ENCODE measurements at regions not wholly inside any gene's neighbourhood (a gene's known extent, or its start where the extent isn't known, plus 50 kb on each side); places are given as distances from the start of the nearest gene placed in this dataset.

DNA sequence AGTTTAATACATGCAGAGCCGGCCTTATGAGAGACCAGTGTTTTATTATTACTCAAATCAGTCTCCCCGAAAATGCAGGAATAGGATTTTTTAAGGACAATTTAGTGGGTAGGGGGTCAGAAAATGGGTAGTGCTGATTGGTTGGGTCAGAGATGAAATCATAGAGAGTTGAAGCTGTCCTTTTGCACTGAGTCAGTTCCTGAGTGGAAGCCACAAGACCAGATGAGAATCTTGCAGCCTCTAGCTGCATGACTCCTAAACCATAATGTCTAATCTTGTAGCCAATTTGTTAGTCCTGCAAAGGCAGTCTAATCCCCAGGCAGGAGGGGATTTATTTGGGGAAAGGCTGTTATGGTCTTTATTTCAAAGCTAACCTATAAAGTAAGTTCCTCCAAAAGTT, 1163.9 kb downstream of the DIAPH3 start (continued):
- TF ChIP-seq, protein P1, sequence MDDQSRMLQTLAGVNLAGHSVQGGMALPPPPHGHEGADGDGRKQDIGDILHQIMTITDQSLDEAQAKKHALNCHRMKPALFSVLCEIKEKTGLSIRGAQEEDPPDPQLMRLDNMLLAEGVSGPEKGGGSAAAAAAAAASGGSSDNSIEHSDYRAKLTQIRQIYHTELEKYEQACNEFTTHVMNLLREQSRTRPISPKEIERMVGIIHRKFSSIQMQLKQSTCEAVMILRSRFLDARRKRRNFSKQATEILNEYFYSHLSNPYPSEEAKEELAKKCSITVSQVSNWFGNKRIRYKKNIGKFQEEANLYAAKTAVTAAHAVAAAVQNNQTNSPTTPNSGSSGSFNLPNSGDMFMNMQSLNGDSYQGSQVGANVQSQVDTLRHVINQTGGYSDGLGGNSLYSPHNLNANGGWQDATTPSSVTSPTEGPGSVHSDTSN (IDR thresholded peaks at IDR 0.05) = no peak
- TF ChIP-seq RXRA (IDR thresholded peaks at IDR 0.05; ENCODE audit: borderline replicate concordance, low read depth) (no peak), FOSL2 (IDR thresholded peaks at IDR 0.05; ENCODE audit: borderline replicate concordance, low read depth) (no peak)

DNA sequence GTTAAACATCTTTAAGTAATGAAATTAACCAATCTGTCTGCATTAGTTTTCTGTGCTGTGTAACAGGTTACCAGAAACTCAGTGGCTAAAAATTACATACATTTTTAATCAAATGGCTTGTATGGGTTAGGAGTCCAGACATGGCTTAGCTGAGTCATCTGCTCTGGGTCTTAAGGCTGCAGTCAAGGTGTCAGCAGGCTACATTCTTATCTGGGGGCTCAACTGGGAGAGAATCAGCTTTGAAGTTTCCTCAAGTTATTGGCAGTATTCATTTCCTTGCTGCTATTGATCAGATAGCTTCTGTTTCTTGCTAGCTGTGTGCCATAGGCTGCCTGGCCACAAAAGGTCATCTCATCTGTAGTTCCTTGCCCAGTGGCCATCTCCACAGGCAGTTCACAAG, 1163.0 kb downstream of the DIAPH3 start:
- TF ChIP-seq RFX5 (IDR thresholded peaks at IDR 0.05; ENCODE audit: low read length) = no peak
- TF ChIP-seq TEAD4 (IDR thresholded peaks at IDR 0.05; ENCODE audit: borderline replicate concordance, insufficient read depth) = no peak
- no peak for TF ChIP-seq RAD21 (IDR thresholded peaks at IDR 0.05; ENCODE audit: low read length)
- no peak for TF ChIP-seq POLR2AphosphoS5 (IDR thresholded peaks at IDR 0.05; ENCODE audit: low read depth, low read length)
- TF ChIP-seq, protein P2, sequence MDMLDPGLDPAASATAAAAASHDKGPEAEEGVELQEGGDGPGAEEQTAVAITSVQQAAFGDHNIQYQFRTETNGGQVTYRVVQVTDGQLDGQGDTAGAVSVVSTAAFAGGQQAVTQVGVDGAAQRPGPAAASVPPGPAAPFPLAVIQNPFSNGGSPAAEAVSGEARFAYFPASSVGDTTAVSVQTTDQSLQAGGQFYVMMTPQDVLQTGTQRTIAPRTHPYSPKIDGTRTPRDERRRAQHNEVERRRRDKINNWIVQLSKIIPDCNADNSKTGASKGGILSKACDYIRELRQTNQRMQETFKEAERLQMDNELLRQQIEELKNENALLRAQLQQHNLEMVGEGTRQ (IDR thresholded peaks at IDR 0.05; ENCODE audit: borderline replicate concordance, low read depth, low read length) = no peak
- TF ChIP-seq, protein P3, sequence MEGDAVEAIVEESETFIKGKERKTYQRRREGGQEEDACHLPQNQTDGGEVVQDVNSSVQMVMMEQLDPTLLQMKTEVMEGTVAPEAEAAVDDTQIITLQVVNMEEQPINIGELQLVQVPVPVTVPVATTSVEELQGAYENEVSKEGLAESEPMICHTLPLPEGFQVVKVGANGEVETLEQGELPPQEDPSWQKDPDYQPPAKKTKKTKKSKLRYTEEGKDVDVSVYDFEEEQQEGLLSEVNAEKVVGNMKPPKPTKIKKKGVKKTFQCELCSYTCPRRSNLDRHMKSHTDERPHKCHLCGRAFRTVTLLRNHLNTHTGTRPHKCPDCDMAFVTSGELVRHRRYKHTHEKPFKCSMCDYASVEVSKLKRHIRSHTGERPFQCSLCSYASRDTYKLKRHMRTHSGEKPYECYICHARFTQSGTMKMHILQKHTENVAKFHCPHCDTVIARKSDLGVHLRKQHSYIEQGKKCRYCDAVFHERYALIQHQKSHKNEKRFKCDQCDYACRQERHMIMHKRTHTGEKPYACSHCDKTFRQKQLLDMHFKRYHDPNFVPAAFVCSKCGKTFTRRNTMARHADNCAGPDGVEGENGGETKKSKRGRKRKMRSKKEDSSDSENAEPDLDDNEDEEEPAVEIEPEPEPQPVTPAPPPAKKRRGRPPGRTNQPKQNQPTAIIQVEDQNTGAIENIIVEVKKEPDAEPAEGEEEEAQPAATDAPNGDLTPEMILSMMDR (IDR thresholded peaks at IDR 0.05) = no peak
- H3F3A ChIP-seq (replicated peaks; ENCODE audit: insufficient read depth) = no peaks in the 10 kb centered on the region
- no peaks in the 10 kb centered on the region for H3K9me3 ChIP-seq
- no peak for DNase-seq
- no peaks in the 10 kb centered on the region for H3K36me3 ChIP-seq (replicated peaks in 1 of 2; ENCODE audit: control insufficient read depth in 1 of 2, insufficient read depth in 2 of 2, low read length in 1 of 2)
- peak overlapping the region in 1 of 2 experiments; percentile 39; a peak in 2 of 4 replicates for H3K27ac ChIP-seq (ENCODE audit: low read depth in 2 of 2, low read length in 1 of 2)
- CTCF ChIA-PET = no interaction called here
- H3K27me3 ChIP-seq (ENCODE audit: insufficient read depth) = no peaks in the 10 kb centered on the region
- no peak overlapping the region for H3K9ac ChIP-seq
- no peak overlapping the region for H2AFZ ChIP-seq (ENCODE audit: low read depth)
- no peaks in the 10 kb centered on the region for H3K9me2 ChIP-seq
- H3K79me2 ChIP-seq (ENCODE audit: insufficient read depth) = no peaks in the 10 kb centered on the region
- no peak overlapping the region for H3K4me3 ChIP-seq (ENCODE audit: low read depth in 2 of 2, low read length in 1 of 2)
- POLR2A ChIA-PET = no interaction called here
- H3K4me1 ChIP-seq (ENCODE audit: control insufficient read depth in 1 of 2, insufficient read depth in 2 of 2, low read depth in 1 of 2, low read length in 1 of 2) = peaks cover 0 to 4% of the 10 kb centered on the region in 2 experiments; a peak in 1 of 4 replicates
- H4K20me1 ChIP-seq (ENCODE audit: insufficient read depth) = no peaks in the 10 kb centered on the region
- no peak overlapping the region for H3K4me2 ChIP-seq

DNA sequence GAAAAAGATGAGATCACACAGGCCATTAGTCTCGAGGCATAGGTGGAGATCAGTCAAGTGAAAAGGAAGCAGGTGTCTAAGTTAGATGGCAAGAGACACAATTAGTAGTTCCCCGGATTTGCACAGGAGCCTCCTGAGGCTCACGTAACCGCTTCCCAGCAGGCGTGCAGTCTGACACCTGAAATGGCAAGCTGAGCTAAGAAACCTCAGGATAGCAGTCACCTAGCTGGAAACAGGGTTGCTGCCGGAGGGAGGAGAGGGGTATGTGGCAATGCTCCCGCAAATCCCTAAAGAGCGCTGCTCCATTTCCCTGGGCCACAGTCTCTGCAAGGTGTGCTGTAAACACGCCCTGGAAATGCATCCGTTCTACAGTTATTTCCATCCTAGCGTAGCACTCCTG, 1151.0 kb downstream of the DIAPH3 start:
- Histone ChIP-seq H3K9me2 (no peaks in the 10 kb centered on the region), H2AFZ (ENCODE audit: low read depth) (no peak overlapping the region), H4K20me1 (ENCODE audit: insufficient read depth) (no peaks in the 10 kb centered on the region), H3K27me3 (ENCODE audit: insufficient read depth) (no peaks in the 10 kb centered on the region), H3K4me1 (ENCODE audit: control insufficient read depth in 1 of 2, insufficient read depth in 2 of 2, low read depth in 1 of 2, low read length in 1 of 2) (no peaks in the 10 kb centered on the region), H3K79me2 (ENCODE audit: insufficient read depth) (no peaks in the 10 kb centered on the region), H3K36me3 (replicated peaks in 1 of 2; ENCODE audit: control insufficient read depth in 1 of 2, insufficient read depth in 2 of 2, low read length in 1 of 2) (no peaks in the 10 kb centered on the region), H3K9me3 (no peaks in the 10 kb centered on the region), H3K27ac (ENCODE audit: low read depth in 2 of 2, low read length in 1 of 2) (no peak overlapping the region), H3K9ac (no peak overlapping the region), H3K4me3 (ENCODE audit: low read depth in 2 of 2, low read length in 1 of 2) (no peak overlapping the region), H3K4me2 (no peak overlapping the region), H3F3A (replicated peaks; ENCODE audit: insufficient read depth) (no peaks in the 10 kb centered on the region)
- CTCF ChIA-PET = no interaction called here
- no peak for DNase-seq
- 56% methylated on average over 8 of the region's 11 CpGs for WGBS (ENCODE audit: low lambda C conversion rate)
- POLR2A ChIA-PET = no interaction called here
- TF ChIP-seq TAF1 (IDR thresholded peaks at IDR 0.05; ENCODE audit: borderline replicate concordance, low read depth, low read length) = no peak
- TF ChIP-seq FOXM1 (IDR thresholded peaks at IDR 0.05; ENCODE audit: low read depth) = no peak
- TF ChIP-seq, protein P2 (IDR thresholded peaks at IDR 0.05; ENCODE audit: borderline replicate concordance, low read depth, low read length) = no peak
- TF ChIP-seq RAD21 (IDR thresholded peaks at IDR 0.05; ENCODE audit: low read length) = no peak
- no peak for TF ChIP-seq NFIC (IDR thresholded peaks at IDR 0.05; ENCODE audit: borderline replicate concordance)
- TF ChIP-seq, protein P4, sequence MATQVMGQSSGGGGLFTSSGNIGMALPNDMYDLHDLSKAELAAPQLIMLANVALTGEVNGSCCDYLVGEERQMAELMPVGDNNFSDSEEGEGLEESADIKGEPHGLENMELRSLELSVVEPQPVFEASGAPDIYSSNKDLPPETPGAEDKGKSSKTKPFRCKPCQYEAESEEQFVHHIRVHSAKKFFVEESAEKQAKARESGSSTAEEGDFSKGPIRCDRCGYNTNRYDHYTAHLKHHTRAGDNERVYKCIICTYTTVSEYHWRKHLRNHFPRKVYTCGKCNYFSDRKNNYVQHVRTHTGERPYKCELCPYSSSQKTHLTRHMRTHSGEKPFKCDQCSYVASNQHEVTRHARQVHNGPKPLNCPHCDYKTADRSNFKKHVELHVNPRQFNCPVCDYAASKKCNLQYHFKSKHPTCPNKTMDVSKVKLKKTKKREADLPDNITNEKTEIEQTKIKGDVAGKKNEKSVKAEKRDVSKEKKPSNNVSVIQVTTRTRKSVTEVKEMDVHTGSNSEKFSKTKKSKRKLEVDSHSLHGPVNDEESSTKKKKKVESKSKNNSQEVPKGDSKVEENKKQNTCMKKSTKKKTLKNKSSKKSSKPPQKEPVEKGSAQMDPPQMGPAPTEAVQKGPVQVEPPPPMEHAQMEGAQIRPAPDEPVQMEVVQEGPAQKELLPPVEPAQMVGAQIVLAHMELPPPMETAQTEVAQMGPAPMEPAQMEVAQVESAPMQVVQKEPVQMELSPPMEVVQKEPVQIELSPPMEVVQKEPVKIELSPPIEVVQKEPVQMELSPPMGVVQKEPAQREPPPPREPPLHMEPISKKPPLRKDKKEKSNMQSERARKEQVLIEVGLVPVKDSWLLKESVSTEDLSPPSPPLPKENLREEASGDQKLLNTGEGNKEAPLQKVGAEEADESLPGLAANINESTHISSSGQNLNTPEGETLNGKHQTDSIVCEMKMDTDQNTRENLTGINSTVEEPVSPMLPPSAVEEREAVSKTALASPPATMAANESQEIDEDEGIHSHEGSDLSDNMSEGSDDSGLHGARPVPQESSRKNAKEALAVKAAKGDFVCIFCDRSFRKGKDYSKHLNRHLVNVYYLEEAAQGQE (IDR thresholded peaks at IDR 0.05; ENCODE audit: low read depth, low read length) = no peak
- TF ChIP-seq MXI1 (IDR thresholded peaks at IDR 0.05; ENCODE audit: low read depth, low read length) = no peak
- TF ChIP-seq FOSL2 (IDR thresholded peaks at IDR 0.05; ENCODE audit: borderline replicate concordance, low read depth) = no peak
- no peak for TF ChIP-seq EP300 (IDR thresholded peaks at IDR 0.05; ENCODE audit: borderline replicate concordance in 1 of 2, low read depth in 1 of 2, low read length in 1 of 2)
- TF ChIP-seq MEF2A (IDR thresholded peaks at IDR 0.05; ENCODE audit: borderline replicate concordance, low read depth) = no peak
- TF ChIP-seq JUND (IDR thresholded peaks at IDR 0.05) = no peak
- no peak for TF ChIP-seq RXRA (IDR thresholded peaks at IDR 0.05; ENCODE audit: borderline replicate concordance, low read depth)
